Thyroid gland (tissue), 4 donors: ENCODE measurements at regions not wholly inside any gene's neighbourhood (a gene's known extent, or its start where the extent isn't known, plus 50 kb on each side); places are given as distances from the start of the nearest gene placed in this dataset.

Source experiments
- DNase-seq, 2 donors: peaks; one replicate each; pipeline ENCODE4 v3.0.0-alpha.2; 2019
- H3K27ac ChIP-seq, 3 donors: fragments of 200-600 bp; sonication (generic); 1 replicate in 2 of 3; 2 replicates in 1 of 3; pipeline ENCODE4 v1.5.1; 2016 to 2019; ENCODE audit warnings: mild to moderate bottlenecking in 1 of 3, moderate library complexity in 1 of 3
- H3K27me3 ChIP-seq: fragments of 200-600 bp; sonication (generic); one replicate; pipeline ENCODE4 v1.5.1; 2019
- H3K36me3 ChIP-seq, 2 donors: fragments of 200-600 bp; sonication (generic); one replicate each; pipeline ENCODE4 v1.5.1; 2016 to 2019
- H3K4me1 ChIP-seq, 2 donors: fragments of 200-600 bp; sonication (generic); one replicate each; pipeline ENCODE4 v1.5.1; 2017 to 2019
- H3K4me3 ChIP-seq, 3 donors: fragments of 200-600 bp; sonication (generic); replicated peaks in 1 of 3; 1 replicate in 2 of 3; 2 replicates in 1 of 3; pipeline ENCODE4 v1.5.1; 2016; ENCODE audit warnings: mild to moderate bottlenecking in 1 of 3
- H3K9me3 ChIP-seq: fragments of 200-600 bp; sonication (generic); one replicate; pipeline ENCODE4 v1.5.1; 2017
- POLR2A ChIP-seq, 2 donors: fragments of 450-650 bp; IDR thresholded peaks; one replicate each; pipeline ENCODE4 v1.6.1; 2017; ENCODE audit warnings: antibody characterized with exemption in 2 of 2, mild to moderate bottlenecking in 2 of 2, moderate library complexity in 1 of 2
- WGBS, 2 donors: methylation state at CpG; one replicate each; pipeline ENCODE4 v1.1.5; 2017; 5-methylcytosine and 5-hydroxymethylcytosine counted together
- intact Hi-C: fragments of 100-400 bp; cut with DNase I; formaldehyde crosslinking; loops from one replicate; pipeline ENCODE4 v1.15.1; 2023
- TF ChIP-seq, protein P1 (sequence below), 6 experiments: fragments of 200-600 bp in 3 of 6; fragments of 450-650 bp in 3 of 6; sonication (generic) in 3 of 6; IDR thresholded peaks; one replicate each; pipeline ENCODE4 v1.5.1; 2016 to 2019; ENCODE audit warnings: antibody characterized with exemption in 6 of 6, mild to moderate bottlenecking in 2 of 6, inconsistent platforms in 1 of 6, moderate library complexity in 1 of 6

DNA sequence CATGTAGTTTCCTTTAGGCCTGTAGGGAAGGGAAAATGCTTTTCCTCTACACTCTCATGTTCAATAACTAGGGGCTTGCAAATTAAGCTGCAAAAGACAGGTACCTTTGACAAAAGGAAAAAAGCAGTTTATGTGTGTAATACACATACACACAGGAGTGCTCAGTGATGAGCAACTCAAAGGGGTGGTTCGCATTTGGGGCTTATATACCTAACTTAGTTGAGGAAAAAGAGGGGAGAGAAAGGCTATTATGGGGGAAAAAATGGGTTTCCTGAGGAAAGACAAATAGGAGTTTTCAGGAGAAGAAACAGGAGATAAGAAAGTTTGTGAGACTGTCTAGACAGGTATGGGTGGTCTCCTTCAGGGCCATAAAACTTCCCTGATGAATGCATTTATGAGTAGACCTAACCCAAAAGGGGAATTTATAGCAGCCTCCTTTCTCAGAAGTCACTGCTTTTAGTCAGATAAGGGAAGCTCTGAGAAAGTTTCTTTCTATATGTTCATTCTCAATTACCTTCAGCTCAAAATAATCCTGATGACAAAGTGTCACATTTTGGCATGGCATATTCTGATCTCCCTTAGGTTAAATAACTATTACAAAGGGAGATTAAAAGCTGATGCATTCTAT lies 55.2 kb upstream of the EZH2 start:
- Histone ChIP-seq H3K9me3 (no peaks in the 10 kb centered on the region), H3K27me3 (no peaks in the 10 kb centered on the region), H3K36me3 (no peaks in the 10 kb centered on the region), H3K27ac (no peak overlapping the region), H3K4me3 (no peak overlapping the region), H3K4me1 (peaks cover 0 to 5% of the 10 kb centered on the region in 2 donors)
- intact Hi-C loops = no loop called here
- DNase-seq = no peak
- no peak for TF ChIP-seq POLR2A (IDR thresholded peaks at IDR 0.05)
- TF ChIP-seq, protein P1, sequence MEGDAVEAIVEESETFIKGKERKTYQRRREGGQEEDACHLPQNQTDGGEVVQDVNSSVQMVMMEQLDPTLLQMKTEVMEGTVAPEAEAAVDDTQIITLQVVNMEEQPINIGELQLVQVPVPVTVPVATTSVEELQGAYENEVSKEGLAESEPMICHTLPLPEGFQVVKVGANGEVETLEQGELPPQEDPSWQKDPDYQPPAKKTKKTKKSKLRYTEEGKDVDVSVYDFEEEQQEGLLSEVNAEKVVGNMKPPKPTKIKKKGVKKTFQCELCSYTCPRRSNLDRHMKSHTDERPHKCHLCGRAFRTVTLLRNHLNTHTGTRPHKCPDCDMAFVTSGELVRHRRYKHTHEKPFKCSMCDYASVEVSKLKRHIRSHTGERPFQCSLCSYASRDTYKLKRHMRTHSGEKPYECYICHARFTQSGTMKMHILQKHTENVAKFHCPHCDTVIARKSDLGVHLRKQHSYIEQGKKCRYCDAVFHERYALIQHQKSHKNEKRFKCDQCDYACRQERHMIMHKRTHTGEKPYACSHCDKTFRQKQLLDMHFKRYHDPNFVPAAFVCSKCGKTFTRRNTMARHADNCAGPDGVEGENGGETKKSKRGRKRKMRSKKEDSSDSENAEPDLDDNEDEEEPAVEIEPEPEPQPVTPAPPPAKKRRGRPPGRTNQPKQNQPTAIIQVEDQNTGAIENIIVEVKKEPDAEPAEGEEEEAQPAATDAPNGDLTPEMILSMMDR (IDR thresholded peaks at IDR 0.05) = no peak
- 94 to 100% methylated on average over 1 of the region's 1 CpG for WGBS, 2 donors

DNA sequence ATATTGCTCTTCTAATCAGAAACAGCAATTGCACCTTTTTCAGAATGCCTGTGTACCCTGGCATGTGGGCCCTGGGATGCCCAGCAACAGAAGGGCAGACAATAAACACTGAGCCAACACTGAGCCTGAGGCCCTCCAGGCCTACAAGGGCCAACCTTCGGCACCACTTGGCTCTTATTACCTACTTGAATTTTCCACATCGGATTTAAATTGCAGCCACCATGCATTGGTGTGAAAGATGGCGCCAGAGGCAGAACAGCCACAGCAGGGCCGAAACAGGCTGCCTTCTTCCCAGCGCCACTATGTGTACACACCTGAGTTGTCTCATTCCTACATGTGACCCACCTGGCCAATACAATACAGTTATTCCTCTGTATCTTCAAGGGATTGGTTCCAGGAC lies 51.4 kb upstream of the EZH2 start:
- WGBS, 2 donors = 94 to 96% methylated on average over 5 of the region's 5 CpGs
- Histone ChIP-seq H3K4me3 (no peak overlapping the region), H3K27me3 (no peaks in the 10 kb centered on the region), H3K9me3 (no peaks in the 10 kb centered on the region), H3K4me1 (no peaks in the 10 kb centered on the region), H3K36me3 (no peaks in the 10 kb centered on the region), H3K27ac (no peak overlapping the region)
- TF ChIP-seq, protein P1 (IDR thresholded peaks at IDR 0.05) = no peak
- no peak for TF ChIP-seq POLR2A (IDR thresholded peaks at IDR 0.05)
- intact Hi-C loops = no loop called here
- no peak for DNase-seq
